ENCODE measurements at regions not wholly inside any gene's neighbourhood (a gene's known extent, or its start where the extent isn't known, plus 50 kb on each side); places are given as distances from the start of the nearest gene placed in this dataset.

- ATAC-seq (ENCODE audit: low FRiP score) (no peak), DNase-seq (no peak)
- intact Hi-C loops (cut with DNase I), result no loop called here
- 81% methylated on average over 11 of the region's 11 CpGs for WGBS, 2 donors
- no peak overlapping the region for H3K27ac ChIP-seq (ENCODE audit: low read depth in 1 of 2, low read length in 2 of 2)
- H3K4me3 ChIP-seq (ENCODE audit: low read length in 2 of 2), result no peak overlapping the region
- no peaks in the 10 kb centered on the region for H3K36me3 ChIP-seq (ENCODE audit: control insufficient read depth in 1 of 2, insufficient read depth in 2 of 2, low read length in 1 of 2)
- H3K27me3 ChIP-seq (ENCODE audit: control insufficient read depth in 1 of 2, insufficient read depth in 2 of 2, low read length in 1 of 2), result no peaks in the 10 kb centered on the region
- H3K9me3 ChIP-seq (ENCODE audit: control insufficient read depth, low read length), result no peaks in the 10 kb centered on the region
- H3K4me1 ChIP-seq (ENCODE audit: control insufficient read depth in 1 of 2, insufficient read depth in 2 of 2, low read length in 2 of 2), result no peaks in the 10 kb centered on the region
Observed at GRCh38 chr12:114774197-114774596, 90.2 kb upstream of the TBX3 start.

DNA sequence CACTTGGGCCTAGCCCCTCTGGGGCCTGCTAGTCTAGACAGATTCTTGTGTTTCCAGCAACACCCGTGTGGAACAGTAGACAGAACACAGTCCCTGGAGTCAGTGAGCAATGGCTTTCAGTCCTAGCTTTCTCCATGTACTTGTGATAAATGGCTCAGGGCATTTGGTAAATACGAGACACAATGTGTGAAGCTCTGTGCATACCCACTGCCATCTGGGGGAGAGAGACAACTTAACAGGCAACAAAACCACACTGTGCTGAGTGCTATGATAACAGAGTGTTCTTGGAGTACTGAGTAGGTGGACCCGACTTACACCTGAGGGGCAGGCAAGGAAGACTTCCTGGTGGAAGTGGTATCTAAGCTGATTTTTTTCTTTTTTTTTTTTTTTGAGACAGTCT lies 86.3 kb upstream of the TBX3 start:
- intact Hi-C loops (cut with DNase I), result no loop called here
- ATAC-seq (ENCODE audit: low FRiP score), result no peak
- Histone ChIP-seq H3K27me3 (ENCODE audit: control insufficient read depth in 1 of 2, insufficient read depth in 2 of 2, low read length in 1 of 2) (no peaks in the 10 kb centered on the region), H3K9me3 (ENCODE audit: control insufficient read depth, low read length) (no peaks in the 10 kb centered on the region), H3K4me3 (ENCODE audit: low read length in 2 of 2) (no peak overlapping the region), H3K4me1 (ENCODE audit: control insufficient read depth in 1 of 2, insufficient read depth in 2 of 2, low read length in 2 of 2) (no peaks in the 10 kb centered on the region), H3K27ac (ENCODE audit: low read depth in 1 of 2, low read length in 2 of 2) (no peak overlapping the region), H3K36me3 (ENCODE audit: control insufficient read depth in 1 of 2, insufficient read depth in 2 of 2, low read length in 1 of 2) (no peaks in the 10 kb centered on the region)
- DNase-seq, result peak in 1 of 2 donors; percentile 8
- WGBS, 2 donors, result 83 to 85% methylated on average over 3 of the region's 3 CpGs

GRCh38 chr12:114769634-114770033 lies 85.7 kb upstream of the TBX3 start:
- no peaks in the 10 kb centered on the region for H3K27me3 ChIP-seq (ENCODE audit: control insufficient read depth in 1 of 2, insufficient read depth in 2 of 2, low read length in 1 of 2)
- WGBS, 2 donors, result 95 to 98% methylated on average over 4 of the region's 4 CpGs

DNA sequence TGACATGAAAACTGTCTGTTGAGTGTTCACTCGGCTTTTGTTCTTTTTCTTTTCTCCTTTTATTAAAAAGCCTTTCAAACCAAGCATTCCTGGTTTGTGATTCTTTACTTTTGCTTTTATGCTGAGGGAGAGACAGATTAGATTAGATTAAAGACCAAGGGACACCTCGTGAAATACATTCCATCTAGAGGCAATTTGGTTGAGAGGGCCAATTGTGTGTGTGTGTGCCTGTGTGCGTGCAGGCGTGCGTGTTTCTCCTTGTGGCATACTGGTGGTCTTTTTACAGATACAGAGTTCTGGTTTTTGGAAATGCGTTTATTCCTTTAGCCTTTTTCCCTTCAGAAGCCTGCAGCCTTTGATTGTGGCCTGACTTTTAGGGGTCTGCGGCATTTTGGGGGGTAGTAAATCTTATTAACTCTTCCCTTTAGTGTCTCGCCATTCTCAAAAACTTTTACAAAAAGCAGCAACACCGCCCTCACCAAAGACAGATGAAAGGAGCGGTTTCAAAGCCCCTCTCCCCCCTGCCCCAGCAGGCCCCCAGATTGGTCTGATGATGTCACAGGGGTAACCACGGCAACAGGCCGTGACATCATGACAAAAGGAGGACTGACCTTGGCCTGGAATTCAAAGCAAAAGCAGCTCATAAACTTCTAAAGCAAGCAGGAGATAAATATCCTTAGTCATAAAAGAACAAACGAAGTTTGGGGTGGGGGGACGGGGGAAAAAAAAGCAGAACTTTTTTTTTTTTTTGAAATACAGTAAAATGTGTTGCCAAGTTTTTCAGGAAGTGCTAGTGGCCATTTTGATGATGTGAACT lies 84.1 kb upstream of the TBX3 start:
- H3K27me3 ChIP-seq (ENCODE audit: control insufficient read depth in 1 of 2, insufficient read depth in 2 of 2, low read length in 1 of 2), result no peaks in the 10 kb centered on the region
- no peaks in the 10 kb centered on the region for H3K36me3 ChIP-seq (ENCODE audit: control insufficient read depth in 1 of 2, insufficient read depth in 2 of 2, low read length in 1 of 2)
- WGBS, 2 donors, result 69 to 72% methylated on average over 14 of the region's 14 CpGs
- ATAC-seq (ENCODE audit: low FRiP score) (no peak), DNase-seq (peak in 1 of 2 donors; percentile 34)
- H3K4me1 ChIP-seq (ENCODE audit: control insufficient read depth in 1 of 2, insufficient read depth in 2 of 2, low read length in 2 of 2), result no peaks in the 10 kb centered on the region
- no peak overlapping the region for H3K4me3 ChIP-seq (ENCODE audit: low read length in 2 of 2)
- intact Hi-C loops (cut with DNase I), result no loop called here
- H3K9me3 ChIP-seq (ENCODE audit: control insufficient read depth, low read length), result no peaks in the 10 kb centered on the region
- no peak overlapping the region for H3K27ac ChIP-seq (ENCODE audit: low read depth in 1 of 2, low read length in 2 of 2)

More at GRCh38 chr12:114769634-114770033, 85.7 kb upstream of the TBX3 start:
- Histone ChIP-seq H3K36me3 (ENCODE audit: control insufficient read depth in 1 of 2, insufficient read depth in 2 of 2, low read length in 1 of 2) (no peaks in the 10 kb centered on the region), H3K9me3 (ENCODE audit: control insufficient read depth, low read length) (no peaks in the 10 kb centered on the region), H3K4me3 (ENCODE audit: low read length in 2 of 2) (no peak overlapping the region), H3K4me1 (ENCODE audit: control insufficient read depth in 1 of 2, insufficient read depth in 2 of 2, low read length in 2 of 2) (no peaks in the 10 kb centered on the region), H3K27ac (ENCODE audit: low read depth in 1 of 2, low read length in 2 of 2) (no peak overlapping the region)
- ATAC-seq (ENCODE audit: low FRiP score) (no peak), DNase-seq (peak in 1 of 2 donors; percentile 8)
- intact Hi-C loops (cut with DNase I), result no loop called here

DNA sequence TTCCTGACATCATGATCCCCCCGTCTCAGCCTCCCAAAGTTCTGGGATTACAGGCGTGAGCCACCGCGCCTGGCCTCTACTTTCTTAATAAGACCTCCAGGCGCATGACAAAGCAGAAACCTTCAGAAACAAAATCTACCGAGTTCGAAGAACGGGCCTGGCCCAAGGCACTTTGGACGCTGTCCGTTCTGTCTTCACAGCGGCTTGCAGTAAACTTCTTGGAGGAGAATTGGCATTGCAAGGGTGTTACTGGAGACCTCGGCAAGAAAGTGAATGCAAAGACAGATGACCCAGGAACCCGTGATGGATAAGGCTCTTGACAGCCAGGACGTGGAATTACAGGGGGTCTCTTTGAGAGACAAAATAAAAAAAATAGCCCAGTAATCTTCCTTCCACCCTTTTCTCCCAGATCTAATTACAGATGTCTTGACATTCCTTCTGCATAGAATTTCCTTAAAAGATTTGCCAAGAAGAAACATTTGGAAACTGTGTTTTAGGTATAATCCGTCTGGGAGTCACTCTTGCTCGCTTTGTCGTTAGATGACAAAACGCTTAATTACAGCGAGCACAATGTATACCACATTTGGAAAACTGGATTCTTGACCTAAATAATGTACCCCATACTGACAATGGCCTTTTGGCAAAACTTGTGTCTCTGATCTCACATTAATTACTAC lies 83.2 kb upstream of the TBX3 start:
- ATAC-seq (ENCODE audit: low FRiP score) (no peak), DNase-seq (peak in 1 of 2 donors; percentile 15)
- intact Hi-C loops (cut with DNase I), result no loop called here
- 65 to 66% methylated on average over 19 of the region's 19 CpGs for WGBS, 2 donors
- H3K9me3 ChIP-seq (ENCODE audit: control insufficient read depth, low read length), result no peaks in the 10 kb centered on the region
- H3K4me3 ChIP-seq (ENCODE audit: low read length in 2 of 2), result no peak overlapping the region
- H3K27me3 ChIP-seq (ENCODE audit: control insufficient read depth in 1 of 2, insufficient read depth in 2 of 2, low read length in 1 of 2), result no peaks in the 10 kb centered on the region
- no peaks in the 10 kb centered on the region for H3K36me3 ChIP-seq (ENCODE audit: control insufficient read depth in 1 of 2, insufficient read depth in 2 of 2, low read length in 1 of 2)
- H3K27ac ChIP-seq (ENCODE audit: low read depth in 1 of 2, low read length in 2 of 2), result no peak overlapping the region
- no peaks in the 10 kb centered on the region for H3K4me1 ChIP-seq (ENCODE audit: control insufficient read depth in 1 of 2, insufficient read depth in 2 of 2, low read length in 2 of 2)

- Histone ChIP-seq H3K9me3 (ENCODE audit: control insufficient read depth, low read length) (no peaks in the 10 kb centered on the region), H3K4me3 (ENCODE audit: low read length in 2 of 2) (no peak overlapping the region), H3K27me3 (ENCODE audit: control insufficient read depth in 1 of 2, insufficient read depth in 2 of 2, low read length in 1 of 2) (no peaks in the 10 kb centered on the region), H3K27ac (ENCODE audit: low read depth in 1 of 2, low read length in 2 of 2) (no peak overlapping the region), H3K4me1 (ENCODE audit: control insufficient read depth in 1 of 2, insufficient read depth in 2 of 2, low read length in 2 of 2) (no peaks in the 10 kb centered on the region), H3K36me3 (ENCODE audit: control insufficient read depth in 1 of 2, insufficient read depth in 2 of 2, low read length in 1 of 2) (no peaks in the 10 kb centered on the region)
- intact Hi-C loops (cut with DNase I), result no loop called here
- ATAC-seq (ENCODE audit: low FRiP score) (no peak), DNase-seq (peak in 1 of 2 donors; percentile 16)
- WGBS, 2 donors, result 77% methylated on average over 11 of the region's 11 CpGs
Observed at GRCh38 chr12:114765960-114766691, 82.2 kb upstream of the TBX3 start.

DNA sequence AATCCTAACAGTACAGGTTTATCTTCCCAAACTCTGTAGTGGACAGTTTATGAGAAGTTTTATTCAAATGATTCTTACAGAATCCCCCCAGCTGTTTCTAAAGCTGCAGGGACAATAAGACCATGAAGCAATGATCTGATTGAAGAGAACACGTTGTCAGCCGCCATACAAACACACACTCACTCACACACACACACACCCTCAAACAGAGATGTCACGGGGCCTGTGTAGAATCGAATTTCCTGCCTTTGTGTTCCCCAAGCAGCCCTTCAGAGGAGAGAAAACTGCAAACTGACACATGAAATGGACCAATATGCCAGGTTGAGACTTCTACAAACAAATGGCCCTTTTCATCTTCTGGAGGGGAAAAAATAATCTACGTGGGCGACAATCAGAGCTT lies 80.5 kb upstream of the TBX3 start:
- Histone ChIP-seq H3K9me3 (ENCODE audit: control insufficient read depth, low read length) (no peaks in the 10 kb centered on the region), H3K27me3 (ENCODE audit: control insufficient read depth in 1 of 2, insufficient read depth in 2 of 2, low read length in 1 of 2) (no peaks in the 10 kb centered on the region), H3K4me3 (ENCODE audit: low read length in 2 of 2) (no peak overlapping the region), H3K36me3 (ENCODE audit: control insufficient read depth in 1 of 2, insufficient read depth in 2 of 2, low read length in 1 of 2) (no peaks in the 10 kb centered on the region), H3K27ac (ENCODE audit: low read depth in 1 of 2, low read length in 2 of 2) (no peak overlapping the region), H3K4me1 (ENCODE audit: control insufficient read depth in 1 of 2, insufficient read depth in 2 of 2, low read length in 2 of 2) (no peaks in the 10 kb centered on the region)
- WGBS, 2 donors, result 80% methylated on average over 6 of the region's 6 CpGs
- ATAC-seq (ENCODE audit: low FRiP score) (no peak), DNase-seq (no peak)
- intact Hi-C loops (cut with DNase I), result no loop called here

GRCh38 chr12:114762490-114763110 lies 78.6 kb upstream of the TBX3 start:
- no peaks in the 10 kb centered on the region for H3K36me3 ChIP-seq (ENCODE audit: control insufficient read depth in 1 of 2, insufficient read depth in 2 of 2, low read length in 1 of 2)
- H3K4me1 ChIP-seq (ENCODE audit: control insufficient read depth in 1 of 2, insufficient read depth in 2 of 2, low read length in 2 of 2), result no peaks in the 10 kb centered on the region
- H3K4me3 ChIP-seq (ENCODE audit: low read length in 2 of 2), result no peak overlapping the region
- DNase-seq, result no peak
- no peak overlapping the region for H3K27ac ChIP-seq (ENCODE audit: low read depth in 1 of 2, low read length in 2 of 2)
- H3K9me3 ChIP-seq (ENCODE audit: control insufficient read depth, low read length), result no peaks in the 10 kb centered on the region
- intact Hi-C loops (cut with DNase I), result no loop called here
- H3K27me3 ChIP-seq (ENCODE audit: control insufficient read depth in 1 of 2, insufficient read depth in 2 of 2, low read length in 1 of 2), result no peaks in the 10 kb centered on the region
- ATAC-seq (ENCODE audit: low FRiP score), result no peak
- 40 to 51% methylated on average over 22 of the region's 22 CpGs for WGBS, 2 donors

Data from aorta (tissue), 5 donors.